ENCODE measurements at regions not wholly inside any gene's neighbourhood (a gene's known extent, or its start where the extent isn't known, plus 50 kb on each side); places are given as distances from the start of the nearest gene placed in this dataset.

DNA sequence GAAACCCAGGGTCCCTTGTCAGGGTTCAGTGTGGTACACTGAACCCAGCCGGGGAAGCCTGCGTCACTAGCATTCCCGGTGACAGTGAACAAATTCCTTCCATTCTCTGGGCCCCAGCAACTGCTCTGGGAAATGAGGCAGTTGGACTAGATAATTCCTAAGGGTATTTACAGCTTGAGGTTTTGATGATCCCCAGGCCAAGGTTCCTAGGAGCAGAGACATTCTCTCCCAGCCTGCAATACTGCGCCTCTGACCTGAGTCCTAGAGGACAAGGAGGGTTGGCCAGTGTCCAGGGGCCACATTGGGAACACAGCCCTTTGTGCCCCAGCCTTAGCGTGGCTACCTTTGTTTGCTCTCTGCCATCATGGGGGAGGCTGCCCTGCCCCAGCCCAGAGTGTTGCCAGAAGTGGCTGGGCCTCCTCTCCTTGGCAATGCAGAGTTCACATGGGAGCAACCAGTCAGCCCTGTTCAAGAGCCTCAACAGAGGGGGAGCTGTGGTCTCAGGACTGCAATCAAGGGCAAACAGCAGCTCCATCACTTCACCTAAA is 178.2 kb downstream of the SEC61B start:
- Mint-ChIP-seq H3K9me3 (no peaks in the 10 kb centered on the region; a peak in 2 of 5 replicates), H3K4me3 (no peak overlapping the region), H3K36me3 (ENCODE audit: insufficient read depth in 1 of 3, low read depth in 3 of 3) (no peaks in the 10 kb centered on the region), H3K27me3 (ENCODE audit: low read depth) (no peaks in the 10 kb centered on the region; the same call in 1 of the 2 replicates), H3K4me1 (peaks cover 0 to 4% of the 10 kb centered on the region in 2 experiments; a peak in 1 of 4 replicates), H3K27ac (no peak overlapping the region)
- Histone ChIP-seq H4K5ac (ENCODE audit: insufficient read length, low read depth, low read length) (no peak overlapping the region), H3K4ac (ENCODE audit: low read depth, low read length) (no peak overlapping the region), H2BK15ac (ENCODE audit: low read depth, low read length) (no peak overlapping the region), H3K4me2 (ENCODE audit: insufficient read depth, insufficient read length, low read length) (no peak overlapping the region), H3K18ac (ENCODE audit: insufficient read length, low read depth, low read length) (no peak overlapping the region), H2BK120ac (ENCODE audit: low read depth, low read length, poor library complexity, severe bottlenecking) (no peak overlapping the region), H2AK5ac (ENCODE audit: insufficient read length, low read length) (no peak overlapping the region), H2BK12ac (ENCODE audit: insufficient read length, low read depth, low read length) (no peak overlapping the region), H3K23me2 (ENCODE audit: insufficient read length, low read depth, low read length, poor library complexity, severe bottlenecking) (no peaks in the 10 kb centered on the region), H4K8ac (replicated peaks; ENCODE audit: insufficient read length, low read depth, low read length) (no peak overlapping the region), H2BK20ac (ENCODE audit: low read depth, low read length, poor library complexity, severe bottlenecking) (no peak overlapping the region), H3K79me1 (ENCODE audit: insufficient read depth, low read depth, low read length, poor library complexity, severe bottlenecking) (no peaks in the 10 kb centered on the region), H3K9ac (ENCODE audit: extremely low read depth, insufficient read length, low read length) (no peak overlapping the region), H3T11ph (ENCODE audit: low read length) (no peak overlapping the region), H3K4me1 (ENCODE audit: insufficient read depth, low read length) (no peaks in the 10 kb centered on the region), H3K14ac (ENCODE audit: insufficient read depth, low read length) (no peak overlapping the region), H3K79me2 (ENCODE audit: insufficient read depth, low read length) (no peaks in the 10 kb centered on the region), H2BK5ac (ENCODE audit: insufficient read length, low read length) (no peak overlapping the region), H3K27ac (ENCODE audit: insufficient read length, low read depth, low read length) (no peak overlapping the region), H2AFZ (ENCODE audit: low read length) (no peak overlapping the region), H3K23ac (ENCODE audit: insufficient read length, low read depth, low read length) (no peak overlapping the region), H3K27me3 (ENCODE audit: insufficient read depth, low read length) (no peaks in the 10 kb centered on the region), H3K9me3 (ENCODE audit: control insufficient read depth, low read depth, low read length) (no peaks in the 10 kb centered on the region), H4K20me1 (ENCODE audit: control insufficient read depth, insufficient read depth, insufficient read length) (no peaks in the 10 kb centered on the region), H3K56ac (ENCODE audit: insufficient read length, low read depth, low read length) (no peak overlapping the region), H4K91ac (ENCODE audit: insufficient read length, low read depth, low read length) (no peak overlapping the region)
- peak; percentile 43; the same call in 2 of the 3 replicates for TF ChIP-seq CTCF (conservative IDR thresholded peaks at IDR 0.05)
- peak; percentile 37 for DNase-seq
- no CpG with 5 or more reads among the region's 5 CpGs for WGBS (ENCODE audit: extremely low coverage, insufficient read length, low lambda C conversion rate)
